ENCODE measurements at regions not wholly inside any gene's neighbourhood (a gene's known extent, or its start where the extent isn't known, plus 50 kb on each side); places are given as distances from the start of the nearest gene placed in this dataset.

- TF ChIP-seq CTCF (IDR thresholded peaks at IDR 0.05; ENCODE audit: insufficient read depth, low read depth, low read length), result no peak
- no peak overlapping the region for H3K4me3 ChIP-seq (ENCODE audit: low read depth, low read length)
- DNase-seq (ENCODE audit: low read depth), result no peak
Measured at GRCh38 chr1:96191165-96191564, 530.4 kb upstream of the PTBP2 start.

- no peak for DNase-seq (ENCODE audit: low read depth)
- no peak for TF ChIP-seq CTCF (IDR thresholded peaks at IDR 0.05; ENCODE audit: insufficient read depth, low read depth, low read length)
- H3K4me3 ChIP-seq (ENCODE audit: low read depth, low read length), result no peak overlapping the region
Measured at GRCh38 chr1:96206451-96206850, 515.1 kb upstream of the PTBP2 start.

- TF ChIP-seq CTCF (IDR thresholded peaks at IDR 0.05; ENCODE audit: insufficient read depth, low read depth, low read length), result no peak
- no peak overlapping the region for H3K4me3 ChIP-seq (ENCODE audit: low read depth, low read length)
- DNase-seq (ENCODE audit: low read depth), result no peak
Measured at GRCh38 chr1:96207936-96208335, 513.6 kb upstream of the PTBP2 start.

GRCh38 chr1:96208428-96208827, 513.2 kb upstream of the PTBP2 start:
- H3K4me3 ChIP-seq (ENCODE audit: low read depth, low read length), result no peak overlapping the region
- DNase-seq (ENCODE audit: low read depth), result no peak
- no peak for TF ChIP-seq CTCF (IDR thresholded peaks at IDR 0.05; ENCODE audit: insufficient read depth, low read depth, low read length)

- no peak overlapping the region for H3K4me3 ChIP-seq (ENCODE audit: low read depth, low read length)
- TF ChIP-seq CTCF (IDR thresholded peaks at IDR 0.05; ENCODE audit: insufficient read depth, low read depth, low read length), result no peak
- DNase-seq (ENCODE audit: low read depth), result no peak
Measured at GRCh38 chr1:96210054-96210453, 511.5 kb upstream of the PTBP2 start.

- DNase-seq (ENCODE audit: low read depth), result no peak
- H3K4me3 ChIP-seq (ENCODE audit: low read depth, low read length), result no peak overlapping the region
- TF ChIP-seq CTCF (IDR thresholded peaks at IDR 0.05; ENCODE audit: insufficient read depth, low read depth, low read length), result no peak
Measured at GRCh38 chr1:96211202-96211601, 510.4 kb upstream of the PTBP2 start.

- no peak for TF ChIP-seq CTCF (IDR thresholded peaks at IDR 0.05; ENCODE audit: insufficient read depth, low read depth, low read length)
- no peak overlapping the region for H3K4me3 ChIP-seq (ENCODE audit: low read depth, low read length)
- DNase-seq (ENCODE audit: low read depth), result peak; percentile 23
Measured at GRCh38 chr1:96214982-96215381, 506.6 kb upstream of the PTBP2 start.
